Erythroblast (primary cell): ENCODE measurements at regions not wholly inside any gene's neighbourhood (a gene's known extent, or its start where the extent isn't known, plus 50 kb on each side); places are given as distances from the start of the nearest gene placed in this dataset.

Experiments
- GATA1 ChIP-seq: IDR thresholded peaks from 2 replicates; pipeline ENCODE4 v1.6.1; 2011; ENCODE audit warnings: low read depth, mild to moderate bottlenecking, control low read depth, low read length, moderate library complexity
- POLR2A ChIP-seq: IDR thresholded peaks from 2 replicates; pipeline ENCODE4 v1.6.1; 2011; ENCODE audit warnings: mild to moderate bottlenecking, low read length

GRCh38 chr16:66220702-66221101, 145.8 kb upstream of the CDH5 start:
- TF ChIP-seq POLR2A, result no peak
- no peak for TF ChIP-seq GATA1
